T-helper 1 cell (primary cell): ENCODE measurements at regions not wholly inside any gene's neighbourhood (a gene's known extent, or its start where the extent isn't known, plus 50 kb on each side); places are given as distances from the start of the nearest gene placed in this dataset.

Experiments used
- DNase-seq, 5 donors: peaks; one replicate each; pipeline ENCODE4 v3.0.0-alpha.2; 2012 to 2020

DNA sequence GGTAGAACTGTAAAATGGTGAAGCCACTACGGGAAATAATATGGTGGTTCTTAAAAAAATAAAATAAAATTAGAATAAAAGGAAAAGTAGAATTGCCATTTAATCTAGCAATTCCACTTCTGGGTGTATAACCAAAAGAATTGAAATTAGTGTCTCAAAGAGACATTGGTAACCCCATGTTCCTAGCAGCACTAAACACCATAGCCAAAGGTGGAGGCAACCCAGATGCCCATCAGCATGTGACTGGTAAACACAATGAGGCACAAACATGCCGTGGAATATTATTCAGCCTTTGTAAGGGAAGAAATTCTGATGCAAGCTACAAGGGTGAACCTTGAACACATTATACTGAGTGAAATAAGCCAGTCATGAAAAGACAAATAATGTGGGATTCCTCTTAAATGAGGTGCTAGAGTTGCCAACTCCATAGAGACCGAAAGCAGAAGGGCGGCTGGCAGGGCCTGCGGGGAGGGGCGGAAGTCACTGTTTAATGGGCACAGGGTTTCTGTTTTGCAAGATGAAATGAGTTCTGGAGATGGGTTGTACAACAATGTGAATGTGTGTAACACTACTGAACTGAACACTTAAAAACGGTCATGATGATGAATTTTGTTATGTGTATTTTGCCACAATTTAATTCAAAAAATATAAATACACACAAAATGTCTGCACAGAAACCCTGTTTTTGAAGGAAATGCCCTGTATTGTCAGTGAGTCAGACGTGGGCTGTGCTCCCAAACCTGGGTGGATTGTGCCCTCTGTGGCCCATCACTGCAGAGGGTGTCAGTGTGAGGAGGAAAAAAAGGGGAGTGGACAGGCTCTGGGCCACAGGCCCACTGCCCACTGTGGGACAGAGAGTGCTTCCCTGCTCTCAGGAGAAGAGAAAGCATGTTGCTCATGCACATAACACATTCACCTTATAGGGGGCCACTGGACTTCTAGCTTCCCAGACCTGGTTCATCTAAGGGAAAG lies 49.6 kb upstream of the CD93 start:
- no peak for DNase-seq
